ENCODE measurements at regions not wholly inside any gene's neighbourhood (a gene's known extent, or its start where the extent isn't known, plus 50 kb on each side); places are given as distances from the start of the nearest gene placed in this dataset.

- Histone ChIP-seq H3K4me1 (no peaks in the 10 kb centered on the region), H3K9me3 (ENCODE audit: control insufficient read depth, low read length) (no peaks in the 10 kb centered on the region), H3K4me2 (ENCODE audit: low read length) (no peak overlapping the region), H3K27me3 (ENCODE audit: control insufficient read depth, insufficient read depth, low read length) (no peaks in the 10 kb centered on the region), H3K9ac (no peak overlapping the region), H3K27ac (no peak overlapping the region), H3K4me3 (ENCODE audit: low read depth, low read length) (no peak overlapping the region), H3K36me3 (ENCODE audit: control insufficient read depth, insufficient read depth, low read length) (no peaks in the 10 kb centered on the region), H2AFZ (no peak overlapping the region), H3K79me2 (no peaks in the 10 kb centered on the region)
- no peak for TF ChIP-seq CTCF (IDR thresholded peaks at IDR 0.05)
These were observed 208.5 kb upstream of the ZNF536 start for GRCh38 chr19:30163663-30164062.

DNA sequence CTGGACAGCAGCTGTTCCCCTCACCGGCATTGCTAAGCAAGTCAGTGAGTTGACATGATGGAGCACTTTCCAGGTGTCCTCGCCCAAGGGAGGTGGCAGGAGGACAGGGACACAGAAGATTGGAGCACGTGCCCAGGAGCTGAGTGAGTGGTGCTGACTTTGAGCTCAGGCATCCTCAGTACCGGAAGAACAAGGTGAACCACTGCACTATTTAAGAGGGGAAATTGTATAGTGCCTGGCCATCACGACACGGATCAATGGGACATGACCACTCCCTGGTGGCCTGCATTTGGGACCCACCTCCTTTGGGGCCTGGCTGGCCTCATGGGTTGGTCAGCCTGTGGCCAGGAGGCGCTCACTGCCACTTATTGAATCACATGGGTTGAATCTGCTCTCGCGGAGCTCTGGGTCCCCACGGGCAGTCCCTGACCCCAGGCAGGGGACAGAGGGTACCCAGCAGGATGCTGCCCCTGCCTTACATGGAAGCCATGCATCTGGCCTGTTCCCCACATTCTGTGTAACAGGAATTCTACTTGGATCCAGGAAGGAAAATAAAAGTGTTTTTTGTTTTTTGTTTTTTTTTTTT lies 206.9 kb upstream of the ZNF536 start:
- H3K9ac ChIP-seq: no peak overlapping the region
- no peak for TF ChIP-seq CTCF (IDR thresholded peaks at IDR 0.05)
- H3K27ac ChIP-seq: no peak overlapping the region
- no peak overlapping the region for H3K4me2 ChIP-seq (ENCODE audit: low read length)
- H3K4me3 ChIP-seq (ENCODE audit: low read depth, low read length): no peak overlapping the region
- H3K27me3 ChIP-seq (ENCODE audit: control insufficient read depth, insufficient read depth, low read length): no peaks in the 10 kb centered on the region
- no peaks in the 10 kb centered on the region for H3K79me2 ChIP-seq
- no peaks in the 10 kb centered on the region for H3K4me1 ChIP-seq
- no peaks in the 10 kb centered on the region for H3K36me3 ChIP-seq (ENCODE audit: control insufficient read depth, insufficient read depth, low read length)
- no peaks in the 10 kb centered on the region for H3K9me3 ChIP-seq (ENCODE audit: control insufficient read depth, low read length)
- no peak overlapping the region for H2AFZ ChIP-seq

DNA sequence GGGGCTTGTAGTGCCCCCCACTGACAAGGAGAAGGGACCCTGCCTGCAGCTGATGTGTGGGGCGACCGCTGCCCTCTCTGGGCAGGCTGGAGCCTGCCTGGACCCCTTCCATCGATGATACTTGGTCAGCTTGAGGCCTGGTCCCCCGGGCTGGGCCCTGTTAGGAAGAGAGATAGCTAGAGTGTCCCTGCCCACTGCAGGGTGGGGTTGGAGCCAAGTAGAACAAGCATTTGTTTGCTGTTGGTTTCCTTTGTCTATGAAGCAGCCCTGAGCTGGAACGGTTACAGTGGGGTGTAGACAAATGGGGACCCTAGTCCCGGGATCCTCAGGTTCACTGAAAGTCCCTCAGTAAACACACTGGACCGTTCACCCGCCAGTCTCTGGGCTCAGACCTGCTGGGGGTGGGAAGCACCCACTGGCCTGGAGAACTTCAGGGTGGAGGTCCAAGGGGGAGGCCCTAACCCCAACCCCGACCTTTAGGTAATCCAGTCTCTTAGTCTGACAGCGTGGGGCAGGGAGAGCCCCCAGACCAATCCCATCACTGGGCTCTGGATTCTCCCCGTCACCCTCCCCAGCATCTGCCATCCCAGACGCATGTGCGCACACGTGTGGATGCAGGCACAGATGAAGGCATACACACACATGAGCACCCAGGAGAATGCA lies 204.8 kb upstream of the ZNF536 start:
- TF ChIP-seq CTCF (IDR thresholded peaks at IDR 0.05): no peak
- Histone ChIP-seq H3K4me3 (ENCODE audit: low read depth, low read length) (no peak overlapping the region), H3K9ac (no peak overlapping the region), H3K79me2 (no peaks in the 10 kb centered on the region), H3K27ac (no peak overlapping the region), H3K36me3 (ENCODE audit: control insufficient read depth, insufficient read depth, low read length) (no peaks in the 10 kb centered on the region), H3K27me3 (ENCODE audit: control insufficient read depth, insufficient read depth, low read length) (no peaks in the 10 kb centered on the region), H3K9me3 (ENCODE audit: control insufficient read depth, low read length) (no peaks in the 10 kb centered on the region), H2AFZ (no peak overlapping the region), H3K4me2 (ENCODE audit: low read length) (no peak overlapping the region), H3K4me1 (no peaks in the 10 kb centered on the region)

- Histone ChIP-seq H3K9ac (no peak overlapping the region), H3K79me2 (no peaks in the 10 kb centered on the region), H3K4me1 (no peaks in the 10 kb centered on the region), H3K36me3 (ENCODE audit: control insufficient read depth, insufficient read depth, low read length) (no peaks in the 10 kb centered on the region), H3K9me3 (ENCODE audit: control insufficient read depth, low read length) (no peaks in the 10 kb centered on the region), H2AFZ (no peak overlapping the region), H3K27ac (no peak overlapping the region), H3K4me3 (ENCODE audit: low read depth, low read length) (no peak overlapping the region), H3K4me2 (ENCODE audit: low read length) (no peak overlapping the region), H3K27me3 (ENCODE audit: control insufficient read depth, insufficient read depth, low read length) (no peaks in the 10 kb centered on the region)
- TF ChIP-seq CTCF (IDR thresholded peaks at IDR 0.05): no peak
These were observed 204.1 kb upstream of the ZNF536 start for GRCh38 chr19:30167976-30168635.

Data from parathyroid adenoma (tissue), 2 donors.